IMR-90 (cell line): ENCODE measurements at regions not wholly inside any gene's neighbourhood (a gene's known extent, or its start where the extent isn't known, plus 50 kb on each side); places are given as distances from the start of the nearest gene placed in this dataset.

Source experiments
- BHLHE40 ChIP-seq: fragments of 150-350 bp; IDR thresholded peaks from 2 replicates; pipeline ENCODE4 v1.6.1; 2016; ENCODE audit warnings: mild to moderate bottlenecking, low read depth, low read length
- CTCF ChIP-seq: conservative IDR thresholded peaks from 2 replicates; pipeline ENCODE4 v1.5.1; 2012; ENCODE audit warnings: mild to moderate bottlenecking, low read depth, low read length, improper control_type of control experiment
- FOS ChIP-seq: fragments of 150-350 bp; IDR thresholded peaks from 2 replicates; pipeline ENCODE4 v1.6.1; 2016; ENCODE audit warnings: low read depth, low read length
- MAZ ChIP-seq: IDR thresholded peaks from 2 replicates; pipeline ENCODE4 v1.6.1; 2012; ENCODE audit warnings: low read depth, mild to moderate bottlenecking, low read length, improper control_type of control experiment, moderate library complexity, borderline replicate concordance
- MXI1 ChIP-seq: IDR thresholded peaks from 2 replicates; pipeline ENCODE4 v1.6.1; 2012; ENCODE audit warnings: low read depth, mild to moderate bottlenecking, low read length, moderate library complexity, borderline replicate concordance
- POLR2A ChIP-seq: IDR thresholded peaks from 2 replicates; pipeline ENCODE4 v1.6.1; 2012; ENCODE audit warnings: mild to moderate bottlenecking, low read depth, low read length
- RAD21 ChIP-seq: IDR thresholded peaks from 2 replicates; pipeline ENCODE4 v1.6.1; 2012; ENCODE audit warnings: low read length, improper control_type of control experiment
- SMC3 ChIP-seq: fragments of 150-350 bp; IDR thresholded peaks from 2 replicates; pipeline ENCODE4 v1.6.1; 2016; ENCODE audit warnings: low read depth, mild to moderate bottlenecking, antibody characterized with exemption, low read length, moderate library complexity
- TF ChIP-seq, protein P1 (sequence below): fragments of 150-350 bp; IDR thresholded peaks from 2 replicates; pipeline ENCODE4 v1.6.1; 2016; ENCODE audit warnings: low read depth, mild to moderate bottlenecking, low read length, moderate library complexity, borderline replicate concordance
- TF ChIP-seq, protein P2 (sequence below): fragments of 150-350 bp; IDR thresholded peaks from 2 replicates; pipeline ENCODE4 v1.6.1; 2017; ENCODE audit warnings: mild to moderate bottlenecking, antibody characterized with exemption, low read length, low read depth

GRCh38 chr1:10882069-10882468, 85.6 kb upstream of the CASZ1 start:
- TF ChIP-seq CTCF = no peak
- no peak for TF ChIP-seq POLR2A
- no peak for TF ChIP-seq FOS
- no peak for TF ChIP-seq MXI1
- TF ChIP-seq MAZ = no peak
- no peak for TF ChIP-seq BHLHE40
- no peak for TF ChIP-seq RAD21
- no peak for TF ChIP-seq SMC3
- TF ChIP-seq, protein P1, sequence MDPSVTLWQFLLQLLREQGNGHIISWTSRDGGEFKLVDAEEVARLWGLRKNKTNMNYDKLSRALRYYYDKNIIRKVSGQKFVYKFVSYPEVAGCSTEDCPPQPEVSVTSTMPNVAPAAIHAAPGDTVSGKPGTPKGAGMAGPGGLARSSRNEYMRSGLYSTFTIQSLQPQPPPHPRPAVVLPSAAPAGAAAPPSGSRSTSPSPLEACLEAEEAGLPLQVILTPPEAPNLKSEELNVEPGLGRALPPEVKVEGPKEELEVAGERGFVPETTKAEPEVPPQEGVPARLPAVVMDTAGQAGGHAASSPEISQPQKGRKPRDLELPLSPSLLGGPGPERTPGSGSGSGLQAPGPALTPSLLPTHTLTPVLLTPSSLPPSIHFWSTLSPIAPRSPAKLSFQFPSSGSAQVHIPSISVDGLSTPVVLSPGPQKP = no peak
- TF ChIP-seq, protein P2, sequence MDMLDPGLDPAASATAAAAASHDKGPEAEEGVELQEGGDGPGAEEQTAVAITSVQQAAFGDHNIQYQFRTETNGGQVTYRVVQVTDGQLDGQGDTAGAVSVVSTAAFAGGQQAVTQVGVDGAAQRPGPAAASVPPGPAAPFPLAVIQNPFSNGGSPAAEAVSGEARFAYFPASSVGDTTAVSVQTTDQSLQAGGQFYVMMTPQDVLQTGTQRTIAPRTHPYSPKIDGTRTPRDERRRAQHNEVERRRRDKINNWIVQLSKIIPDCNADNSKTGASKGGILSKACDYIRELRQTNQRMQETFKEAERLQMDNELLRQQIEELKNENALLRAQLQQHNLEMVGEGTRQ = no peak
